ENCODE measurements at regions not wholly inside any gene's neighbourhood (a gene's known extent, or its start where the extent isn't known, plus 50 kb on each side); places are given as distances from the start of the nearest gene placed in this dataset.
A peak's percentile ranks its signal among the peaks of the same experiment; 100 is the strongest.

DNA sequence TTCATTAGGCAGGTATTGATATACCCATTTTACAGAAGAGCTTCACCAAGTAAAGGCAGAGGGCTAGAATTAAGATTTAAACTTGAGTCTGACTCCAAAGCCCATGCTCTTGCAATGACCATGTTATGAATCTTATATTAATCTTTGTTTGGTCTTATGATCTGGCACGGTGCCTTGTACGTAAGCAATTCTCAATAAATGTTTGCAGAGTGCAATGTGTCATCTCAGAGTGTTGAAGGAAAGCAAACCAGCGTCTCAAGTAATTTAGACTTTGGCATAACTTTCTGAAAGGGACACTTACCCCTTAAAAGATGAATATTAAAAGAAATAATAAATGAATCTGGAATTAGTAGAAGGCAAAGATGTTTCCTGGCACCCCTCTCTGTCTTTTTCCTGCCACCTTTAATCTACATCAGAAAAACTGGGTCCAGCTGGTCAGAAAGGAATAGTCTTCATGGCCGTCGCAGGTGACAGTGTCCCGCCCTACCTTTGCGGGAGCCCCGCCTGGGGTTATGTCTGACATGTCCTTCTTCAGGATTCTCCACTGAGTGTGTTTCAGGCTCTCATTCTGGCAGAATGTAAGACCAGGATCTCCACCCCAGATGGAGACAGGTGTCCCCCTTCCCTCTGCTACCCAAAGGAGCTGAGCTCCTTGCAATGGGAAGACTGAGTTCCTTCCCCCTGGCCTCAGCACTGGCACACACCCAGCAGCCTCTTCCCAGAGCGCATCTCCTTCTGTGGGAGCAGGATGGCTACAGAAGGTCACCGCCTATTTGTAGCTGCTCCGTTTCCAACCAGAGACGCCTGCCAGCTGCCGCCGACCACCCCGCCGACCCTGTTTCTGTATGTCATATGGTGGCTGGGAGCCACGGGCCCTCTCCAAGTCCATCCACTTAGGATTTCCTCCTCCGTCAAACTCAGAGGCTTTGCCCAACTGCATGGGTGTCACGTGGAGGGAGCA is 266.3 kb upstream of the ECI2 start:
- no peak for DNase-seq

GRCh38 chr6:4399656-4400055 is 264.3 kb upstream of the ECI2 start:
- no peak for DNase-seq

DNA sequence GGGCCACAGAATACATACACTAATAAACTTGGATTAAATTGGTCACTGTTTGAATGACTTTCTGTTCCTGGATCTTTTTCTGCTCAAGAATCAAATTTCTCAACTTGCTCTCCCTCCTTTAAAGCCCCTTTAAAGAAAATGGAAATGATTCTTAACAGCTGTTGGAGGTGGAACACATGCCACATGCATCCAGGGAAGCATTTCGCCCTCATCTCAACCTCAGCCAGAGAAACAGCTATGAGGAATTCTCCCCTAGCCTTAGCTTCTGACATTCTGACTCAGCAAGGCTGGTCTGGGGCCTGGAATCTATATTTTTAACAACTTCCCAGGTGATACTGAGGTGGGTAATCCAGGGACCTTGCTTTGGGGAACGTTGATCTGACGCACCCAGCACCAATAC is 263.4 kb upstream of the ECI2 start:
- DNase-seq = no peak

GRCh38 chr6:4397307-4397706 is 261.9 kb upstream of the ECI2 start:
- DNase-seq = no peak

DNA sequence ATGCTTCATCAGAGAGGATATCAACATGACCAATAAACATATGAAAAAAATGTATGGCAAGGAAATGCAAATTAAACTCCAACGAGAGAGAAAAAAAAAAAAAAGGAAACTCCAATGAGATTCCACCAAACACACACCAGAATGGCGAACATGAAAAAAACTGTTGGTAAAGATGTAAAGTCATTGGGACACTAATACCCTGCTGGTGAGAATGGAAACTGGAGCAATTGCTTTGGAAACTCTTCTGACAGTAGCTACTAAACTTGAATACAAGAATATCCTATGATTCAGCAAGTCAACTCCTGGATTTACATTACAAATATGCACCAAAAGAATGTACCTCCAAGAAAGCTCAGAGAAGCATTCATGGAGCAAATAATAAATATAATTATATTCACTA is 260.7 kb upstream of the ECI2 start:
- DNase-seq = no peak

GRCh38 chr6:4395386-4395785 is 260.0 kb upstream of the ECI2 start:
- DNase-seq = no peak

DNA sequence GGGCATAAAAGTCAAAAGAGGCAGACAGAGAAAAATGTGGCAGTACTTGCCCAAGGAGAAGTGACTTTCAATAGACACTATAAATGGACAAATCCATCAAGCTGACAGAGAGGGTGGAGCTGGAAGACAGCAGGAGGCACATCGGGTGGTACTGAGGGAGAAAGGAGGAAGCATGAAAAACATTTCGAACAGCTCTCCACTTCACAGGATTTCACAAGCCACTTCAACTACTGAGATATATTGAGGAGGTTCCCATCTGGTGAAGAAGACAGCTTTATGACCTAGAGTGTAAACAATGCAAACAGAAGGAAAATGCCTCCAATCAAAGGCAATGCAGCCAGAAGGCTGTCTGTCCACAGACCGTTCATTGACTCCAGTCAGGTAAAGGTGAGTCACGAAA is 259.4 kb upstream of the ECI2 start:
- DNase-seq = peak; percentile 76

- DNase-seq = no peak
These were observed 253.3 kb upstream of the ECI2 start for GRCh38 chr6:4388675-4389074.

DNA sequence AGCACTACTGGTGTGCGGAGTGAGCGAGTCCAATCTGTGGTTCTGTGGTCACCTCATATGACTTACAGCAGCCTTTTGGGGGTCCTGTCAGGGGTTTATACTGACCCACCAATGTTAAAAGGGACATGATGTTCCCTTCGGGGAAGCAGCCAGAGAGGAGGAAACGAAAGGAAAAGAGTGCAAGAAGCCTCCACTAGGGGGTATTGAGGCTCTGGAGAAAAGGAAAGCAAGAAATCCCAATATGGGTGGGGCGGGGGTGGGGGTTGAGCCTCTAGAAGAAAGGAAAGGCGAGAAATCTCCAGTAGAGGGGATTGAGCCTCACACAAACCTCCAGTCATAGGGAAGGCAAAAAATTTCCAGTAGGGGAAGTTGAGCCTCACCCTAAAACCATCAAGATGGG is 249.3 kb upstream of the ECI2 start:
- DNase-seq = no peak

DNA sequence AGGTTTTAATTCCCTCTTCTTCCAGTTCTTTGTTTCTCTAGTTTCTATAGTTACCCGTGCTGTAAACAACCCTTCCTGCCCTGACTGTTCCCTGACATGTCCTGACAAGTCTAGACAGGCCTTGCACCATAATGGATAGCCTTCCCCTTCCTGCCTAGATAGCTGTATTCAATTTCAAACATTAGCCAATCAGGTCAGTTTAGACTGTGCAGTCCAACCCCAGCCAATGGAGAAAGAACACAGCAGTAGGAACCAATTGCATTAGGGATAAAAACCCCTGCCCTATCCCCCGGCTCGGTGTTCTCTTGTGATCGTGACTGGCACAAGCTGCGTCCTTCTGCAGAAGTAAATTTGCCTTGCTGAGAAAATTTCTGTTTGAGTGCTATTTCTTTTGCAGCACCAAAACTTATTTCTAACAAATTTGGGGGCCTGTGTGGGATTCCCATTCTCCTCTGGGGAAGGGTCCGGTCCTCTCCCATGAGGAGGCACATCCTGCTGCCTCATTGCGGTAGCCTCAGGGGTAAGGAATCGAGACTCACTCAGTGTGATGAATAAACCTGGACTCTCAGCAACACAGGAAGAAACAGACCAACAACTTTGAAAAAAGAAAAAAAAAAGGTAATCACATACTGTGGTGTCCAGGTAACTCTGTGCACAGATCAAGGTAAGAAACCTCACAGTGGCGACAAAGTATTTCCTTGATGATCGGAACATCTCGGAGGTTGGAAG is 248.7 kb upstream of the ECI2 start:
- DNase-seq = no peak

DNA sequence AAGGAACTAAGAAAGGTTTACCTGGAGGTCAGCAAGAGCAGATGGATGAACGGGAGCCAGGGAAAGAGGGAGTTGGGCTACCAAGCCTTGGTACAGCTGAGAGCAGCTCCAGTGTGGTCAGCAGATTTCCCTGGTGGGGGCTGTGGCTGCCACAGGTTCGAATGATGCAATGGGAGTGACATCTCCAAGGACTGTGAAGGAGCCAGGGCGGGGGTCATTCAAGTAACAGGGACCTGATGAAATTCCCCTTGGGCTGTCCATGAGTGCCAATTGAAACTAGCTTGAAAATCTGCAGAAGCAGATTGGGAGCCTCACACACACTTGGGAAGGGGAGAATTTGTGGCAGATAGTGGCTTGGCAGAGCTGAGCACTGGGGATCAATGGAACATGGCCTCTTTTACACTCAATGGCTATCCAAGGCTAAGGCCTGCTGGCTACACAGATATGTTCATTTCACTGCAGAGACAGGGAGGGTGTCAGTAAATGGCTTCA is 247.0 kb upstream of the ECI2 start:
- no peak for DNase-seq

DNA sequence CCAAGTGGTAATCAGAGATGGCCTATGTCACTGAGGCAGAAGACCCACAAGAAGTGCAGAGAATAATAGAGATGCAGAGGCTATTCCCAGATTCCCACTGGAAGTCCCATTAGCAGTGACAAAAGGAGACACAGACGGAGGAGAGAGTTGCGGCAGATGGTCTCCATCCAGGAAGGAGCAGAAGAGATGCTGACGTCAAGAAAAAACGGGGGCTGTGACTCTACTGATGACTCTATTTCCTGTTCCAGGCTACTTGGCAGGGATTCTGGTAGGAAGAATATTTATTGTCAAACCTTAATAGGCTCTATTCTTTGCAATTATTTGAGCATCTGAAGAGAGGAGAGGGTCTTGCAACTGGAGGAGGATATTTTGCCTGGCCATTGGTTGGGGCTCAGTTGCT is 246.0 kb upstream of the ECI2 start:
- DNase-seq = no peak

GRCh38 chr6:4380881-4381281 is 245.5 kb upstream of the ECI2 start:
- DNase-seq = no peak

DNA sequence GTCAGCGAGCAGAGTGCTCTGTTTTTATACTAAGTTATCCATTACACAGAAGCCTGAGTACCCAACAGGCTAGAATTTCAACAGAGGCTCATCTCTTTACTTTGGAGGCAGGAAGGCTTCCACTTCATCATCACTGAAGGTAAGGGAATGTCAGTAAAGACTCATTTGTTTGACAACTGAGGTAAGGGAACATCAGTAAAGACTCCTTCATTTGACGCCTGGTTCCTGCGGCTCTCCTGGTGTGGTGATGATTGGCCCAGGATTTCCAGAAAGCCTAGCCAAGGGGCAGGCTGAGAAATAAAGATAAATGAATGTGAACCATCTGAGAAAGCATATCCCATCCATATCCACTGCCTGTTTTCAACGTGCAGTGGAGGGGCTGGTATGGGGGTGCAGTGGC is 244.6 kb upstream of the ECI2 start:
- DNase-seq = no peak

- no peak for DNase-seq
These were observed 243.1 kb upstream of the ECI2 start for GRCh38 chr6:4378319-4378996.

- no peak for DNase-seq
These were observed 242.2 kb upstream of the ECI2 start for GRCh38 chr6:4377603-4378002.

DNA sequence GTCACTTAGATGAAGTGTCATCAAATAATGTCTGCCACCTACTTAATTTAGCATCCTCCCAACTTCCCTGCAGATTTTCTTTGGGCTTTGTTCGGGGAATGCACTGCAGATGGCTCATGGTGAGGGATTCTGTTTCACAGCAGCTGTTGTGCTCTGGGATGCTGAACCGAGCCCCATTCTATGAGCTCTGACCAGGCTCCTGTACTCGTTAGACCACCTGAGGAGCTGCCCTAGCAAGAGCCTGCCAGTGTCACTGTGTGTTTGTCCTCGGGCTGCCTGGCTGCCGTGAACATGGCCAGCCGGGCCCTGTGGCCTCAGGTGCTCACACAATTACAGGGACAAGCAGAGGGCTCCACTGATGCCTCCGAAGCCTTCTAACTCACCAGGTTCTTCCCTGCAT is 238.8 kb upstream of the ECI2 start:
- DNase-seq = peak; percentile 19

DNA sequence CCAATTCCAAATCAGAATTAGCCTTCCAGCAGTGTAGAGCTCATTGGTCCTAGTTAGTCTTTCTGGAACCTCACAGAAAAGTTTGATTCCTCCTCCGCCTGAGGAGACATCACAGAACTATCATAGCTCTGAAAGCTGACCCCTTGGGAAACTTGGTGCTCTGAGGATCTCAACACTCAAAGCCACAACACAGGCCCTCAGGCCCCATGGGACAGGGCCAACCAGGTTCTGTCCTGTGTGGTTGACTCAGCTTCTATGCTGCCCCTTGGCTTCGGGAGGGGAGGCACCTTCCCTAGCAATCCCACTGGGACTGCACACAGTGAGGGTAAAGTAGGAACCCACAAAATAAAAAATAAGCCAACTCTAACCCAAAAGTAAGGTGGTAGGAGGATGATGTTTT is 237.5 kb upstream of the ECI2 start:
- DNase-seq = no peak

DNA sequence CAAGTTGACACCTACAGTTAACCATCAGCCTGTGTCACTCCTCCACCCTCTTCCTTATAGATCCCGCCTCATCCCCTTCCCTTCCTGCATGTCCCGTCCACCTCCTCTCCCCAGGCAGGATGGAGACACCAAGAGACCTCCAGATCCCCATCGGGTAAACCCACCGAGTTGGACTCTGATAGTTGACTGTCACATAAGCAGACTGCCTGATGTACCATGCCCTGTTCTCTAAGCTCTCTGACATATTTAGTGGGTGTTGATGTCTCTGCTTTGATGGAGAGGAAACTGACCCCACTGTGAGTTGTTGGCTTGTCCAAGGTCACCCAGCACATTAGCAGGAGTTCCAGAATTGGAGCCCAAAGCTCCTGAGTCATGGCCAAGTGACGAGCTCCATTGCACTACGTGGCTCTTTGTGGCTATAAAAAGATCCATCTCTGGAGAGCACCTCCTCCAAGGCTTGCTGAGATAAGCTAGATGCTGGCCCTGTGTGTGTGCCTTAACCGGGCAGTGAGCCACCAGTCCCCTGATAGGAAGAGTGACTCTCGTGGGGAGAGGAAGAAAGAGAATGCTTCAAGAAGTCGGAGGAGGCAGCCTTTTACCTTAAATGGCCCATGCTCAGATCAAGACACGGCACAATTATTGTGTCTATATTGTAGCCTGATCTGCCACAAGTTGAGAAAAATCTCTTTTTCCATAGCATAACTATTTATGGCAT is 236.0 kb upstream of the ECI2 start:
- DNase-seq = no peak

DNA sequence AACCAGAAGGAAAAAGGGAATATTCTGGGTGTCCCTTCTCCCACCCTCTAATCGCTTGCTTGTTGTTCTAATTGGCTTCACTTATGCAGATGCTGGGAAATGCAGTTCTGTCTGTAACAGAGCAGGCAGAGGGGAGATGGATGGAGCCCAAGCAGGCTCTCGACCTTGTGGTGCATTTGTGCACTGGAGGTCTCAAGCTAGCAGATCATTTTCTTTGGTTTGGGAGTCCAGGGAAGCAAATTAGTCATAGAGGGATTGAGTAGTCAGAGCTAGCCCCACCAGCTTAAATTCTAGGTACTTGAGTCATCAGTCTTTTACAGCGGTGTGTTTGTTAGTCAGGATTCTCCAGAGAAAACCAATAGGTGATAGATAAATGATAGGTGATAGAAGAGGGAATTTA is 234.7 kb upstream of the ECI2 start:
- no peak for DNase-seq

DNA sequence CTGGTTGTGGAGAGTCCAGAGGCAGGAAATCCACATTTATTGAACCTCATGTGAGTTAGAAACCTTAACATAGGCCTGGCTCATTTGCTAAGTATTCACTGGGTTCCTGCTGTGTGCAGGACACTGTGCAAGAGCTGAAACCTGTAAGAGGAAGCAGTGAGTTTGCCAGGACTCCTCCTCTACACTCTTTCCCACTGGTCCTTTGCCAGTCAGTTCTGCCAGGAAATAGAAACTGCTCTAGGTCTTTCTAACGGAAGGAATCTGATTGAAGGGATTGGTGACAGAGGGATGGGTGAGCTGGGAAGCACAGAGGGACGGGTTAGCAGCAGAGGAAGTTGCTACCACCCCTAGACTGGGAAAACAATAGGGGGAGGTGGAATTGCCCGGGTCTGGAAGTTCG is 234.2 kb upstream of the ECI2 start:
- DNase-seq = no peak

DNA sequence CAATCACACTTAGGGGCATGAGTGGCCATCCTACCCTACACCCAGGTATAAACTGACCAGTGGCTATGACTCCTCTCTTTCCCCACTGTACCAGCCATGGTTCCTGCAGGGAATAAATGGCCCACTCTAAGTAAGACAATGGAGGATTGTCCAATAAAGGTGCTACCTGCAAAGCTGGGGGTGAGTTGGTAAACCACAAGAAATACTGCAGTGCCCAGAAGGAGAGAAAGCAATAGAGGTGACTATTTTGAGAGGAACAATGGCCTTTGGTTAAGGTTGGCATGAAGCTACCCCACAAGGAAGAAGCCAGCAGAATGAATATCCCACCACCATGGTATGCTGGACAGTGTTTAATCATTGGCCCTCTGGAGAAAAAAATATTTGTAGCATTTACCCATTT is 233.3 kb upstream of the ECI2 start:
- no peak for DNase-seq

DNA sequence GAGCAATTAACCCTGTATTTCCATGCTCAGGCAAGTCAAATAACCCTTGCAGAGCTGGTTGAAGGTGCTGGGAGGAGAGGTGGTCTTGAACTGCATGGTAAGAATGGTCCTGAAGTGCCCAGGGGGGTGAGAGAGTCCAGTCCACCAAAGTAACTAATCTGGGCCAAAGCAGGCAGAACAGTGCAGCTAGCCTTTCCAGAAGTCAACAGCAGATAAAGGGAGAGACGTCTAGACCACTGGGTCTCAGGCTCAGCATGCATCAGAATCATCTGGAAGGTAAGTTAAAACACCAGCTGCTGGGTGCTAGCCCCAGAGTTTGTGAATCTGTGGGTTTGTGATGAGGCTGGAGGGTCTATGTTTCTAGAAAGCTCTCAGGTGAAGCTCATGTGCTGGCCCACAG is 232.3 kb upstream of the ECI2 start:
- no peak for DNase-seq
